ENCODE measurements at regions not wholly inside any gene's neighbourhood (a gene's known extent, or its start where the extent isn't known, plus 50 kb on each side); places are given as distances from the start of the nearest gene placed in this dataset.
"Not testable (repeated sequence)": the region's sequence is repeated elsewhere in the genome, so short reads cannot be mapped to it uniquely, and the experiment has no call there.

DNA sequence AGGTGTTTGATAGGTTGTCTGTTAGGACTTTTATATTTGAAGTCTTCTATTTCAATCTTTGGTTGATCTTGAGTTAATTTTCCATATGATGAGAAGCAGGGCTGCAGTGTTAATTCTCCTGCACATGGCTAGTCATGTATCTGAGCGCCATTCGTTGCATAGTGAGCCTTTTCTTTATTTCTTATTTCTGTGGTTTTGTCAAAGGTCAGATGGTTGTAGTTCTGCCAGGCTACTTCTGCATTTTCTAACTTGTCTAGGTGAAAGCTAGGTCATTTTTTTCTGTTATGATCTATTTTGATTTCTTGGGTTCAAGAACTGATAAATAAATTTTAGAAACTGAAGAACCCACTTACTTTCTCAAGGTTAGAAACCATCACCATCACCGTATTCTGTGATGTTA lies 56.7 kb downstream of the CCDC74A start:
- Histone ChIP-seq H3K36me3 (ENCODE audit: control insufficient read depth, low read depth, low read length) (no peaks in the 10 kb centered on the region), H3K27ac (ENCODE audit: low read length) (no peak overlapping the region), H3K9ac (ENCODE audit: low read length) (no peak overlapping the region), H3K27me3 (ENCODE audit: control insufficient read depth, insufficient read depth, low read length) (no peaks in the 10 kb centered on the region), H3K4me3 (ENCODE audit: low read length) (no peak overlapping the region), H3K9me3 (ENCODE audit: control insufficient read depth, low read depth, low read length) (no peaks in the 10 kb centered on the region), H3K4me1 (ENCODE audit: control insufficient read depth, low read depth, low read length) (peaks cover 5% of the 10 kb centered on the region)

DNA sequence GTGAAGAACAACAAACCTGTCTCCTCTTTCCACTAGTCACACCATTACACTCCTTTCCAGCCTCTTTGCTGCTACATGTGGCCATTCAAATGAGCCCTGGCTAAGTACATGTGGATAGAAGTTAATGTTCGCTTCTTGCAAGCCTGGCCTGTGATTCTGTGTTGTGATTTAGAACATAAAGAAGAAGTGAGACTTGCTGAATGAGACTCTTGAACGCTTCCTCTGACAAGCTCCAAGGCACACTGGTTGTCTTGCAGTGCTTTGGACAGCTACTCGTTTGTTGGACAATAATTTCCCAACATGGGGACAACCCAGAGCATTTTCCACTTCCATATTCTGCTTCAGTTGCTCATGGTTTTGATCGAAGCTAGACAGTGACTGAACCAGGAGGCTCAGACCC lies 57.3 kb downstream of the CCDC74A start:
- Histone ChIP-seq H3K9me3 (ENCODE audit: control insufficient read depth, low read depth, low read length) (no peaks in the 10 kb centered on the region), H3K36me3 (ENCODE audit: control insufficient read depth, low read depth, low read length) (no peaks in the 10 kb centered on the region), H3K4me3 (ENCODE audit: low read length) (no peak overlapping the region), H3K27ac (ENCODE audit: low read length) (no peak overlapping the region), H3K9ac (ENCODE audit: low read length) (no peak overlapping the region), H3K27me3 (ENCODE audit: control insufficient read depth, insufficient read depth, low read length) (no peaks in the 10 kb centered on the region), H3K4me1 (ENCODE audit: control insufficient read depth, low read depth, low read length) (peaks cover 5% of the 10 kb centered on the region)

DNA sequence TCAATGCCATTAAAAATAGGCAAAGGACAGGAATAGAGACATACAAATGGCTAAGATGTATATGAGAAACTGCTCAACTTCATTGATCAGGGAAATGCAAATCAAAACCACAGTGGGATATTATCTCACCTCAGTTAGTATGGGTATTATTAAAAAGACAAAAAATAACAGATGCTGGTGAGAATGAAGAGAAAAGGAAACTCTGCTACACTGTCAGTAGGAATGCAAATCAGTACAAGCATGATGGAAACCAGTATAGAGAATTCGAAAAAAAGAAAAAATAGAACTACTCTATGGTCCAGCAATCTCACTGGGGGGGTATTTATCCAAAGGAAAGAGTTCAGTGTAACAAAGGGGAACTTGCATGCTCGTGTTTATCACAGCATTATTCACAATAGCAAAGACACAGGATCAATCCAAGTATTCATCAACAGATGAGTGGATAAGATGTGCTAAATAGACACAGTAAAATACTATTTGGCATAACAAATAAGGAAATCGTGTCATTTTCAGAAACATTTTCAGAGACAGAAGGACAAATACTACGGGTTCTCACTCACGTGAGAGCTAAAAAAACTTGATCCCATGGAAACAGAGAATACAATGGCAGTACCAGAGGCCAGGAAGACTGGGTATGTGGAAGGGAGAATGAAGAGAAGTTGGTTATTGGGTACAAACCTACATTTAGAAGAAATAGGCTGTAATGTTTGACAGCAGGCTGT lies 60.6 kb downstream of the CCDC74A start:
- no peak overlapping the region for H3K4me3 ChIP-seq (ENCODE audit: low read length)
- no peaks in the 10 kb centered on the region for H3K27me3 ChIP-seq (ENCODE audit: control insufficient read depth, insufficient read depth, low read length)
- no peaks in the 10 kb centered on the region for H3K4me1 ChIP-seq (ENCODE audit: control insufficient read depth, low read depth, low read length)
- H3K36me3 ChIP-seq (ENCODE audit: control insufficient read depth, low read depth, low read length), result no peaks in the 10 kb centered on the region
- no peaks in the 10 kb centered on the region for H3K9me3 ChIP-seq (ENCODE audit: control insufficient read depth, low read depth, low read length)
- H3K9ac ChIP-seq (ENCODE audit: low read length), result no peak overlapping the region
- no peak overlapping the region for H3K27ac ChIP-seq (ENCODE audit: low read length)

DNA sequence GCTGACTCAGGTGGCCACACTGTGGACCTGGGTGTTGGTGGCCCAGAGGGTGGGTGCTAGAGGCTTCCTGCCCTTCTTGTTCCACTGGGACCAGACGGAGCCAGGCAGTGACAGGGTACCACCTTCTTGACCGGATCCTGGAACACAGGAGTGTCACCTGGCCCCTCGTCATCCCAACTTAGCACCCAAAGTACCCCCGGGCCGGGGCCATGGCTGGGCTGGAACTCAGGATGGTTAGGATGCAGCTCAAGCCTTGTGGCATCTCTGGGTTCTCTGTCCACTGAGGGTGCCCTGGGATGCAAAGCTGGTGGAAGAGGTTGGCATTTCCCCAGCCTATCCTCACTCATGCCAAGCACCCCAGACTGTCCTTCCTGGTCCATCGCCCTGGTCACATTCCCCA lies 61.4 kb downstream of the CCDC74A start:
- not testable (repeated sequence) for H3K27ac ChIP-seq (ENCODE audit: low read length); H3K27me3 ChIP-seq (ENCODE audit: control insufficient read depth, insufficient read depth, low read length)

DNA sequence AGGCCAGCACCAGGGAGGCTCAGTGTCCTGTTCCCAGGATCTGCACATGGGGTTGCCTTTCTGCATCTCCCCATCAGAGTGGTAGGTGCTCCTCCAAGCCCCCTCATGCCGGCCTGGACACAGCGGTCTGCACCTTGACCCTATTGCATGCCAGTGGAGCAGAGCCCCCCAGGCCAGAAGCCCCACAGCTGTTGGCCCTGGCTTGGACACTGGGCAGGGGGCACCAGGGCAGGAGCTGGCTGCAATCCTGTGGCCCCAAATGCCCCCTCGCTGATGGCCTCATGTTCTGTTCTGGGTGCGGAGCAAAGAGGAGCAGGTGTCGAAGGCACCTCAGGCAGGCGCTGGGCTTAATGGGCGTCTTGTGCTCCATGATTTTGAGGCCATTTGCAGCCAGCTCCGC lies 62.7 kb downstream of the CCDC74A start:
- Histone ChIP-seq H3K4me3 (ENCODE audit: low read length) (no peak overlapping the region), H3K27me3 (ENCODE audit: control insufficient read depth, insufficient read depth, low read length) (no peaks in the 10 kb centered on the region), H3K4me1 (ENCODE audit: control insufficient read depth, low read depth, low read length) (no peaks in the 10 kb centered on the region), H3K9me3 (ENCODE audit: control insufficient read depth, low read depth, low read length) (no peaks in the 10 kb centered on the region), H3K36me3 (ENCODE audit: control insufficient read depth, low read depth, low read length) (no peaks in the 10 kb centered on the region), H3K27ac (ENCODE audit: low read length) (no peak overlapping the region), H3K9ac (ENCODE audit: low read length) (no peak overlapping the region)

More for the DNA sequence above, 61.4 kb downstream of the CCDC74A start:
- not testable (repeated sequence) for H3K9me3 ChIP-seq (ENCODE audit: control insufficient read depth, low read depth, low read length); H3K4me3 ChIP-seq (ENCODE audit: low read length); H3K9ac ChIP-seq (ENCODE audit: low read length); H3K36me3 ChIP-seq (ENCODE audit: control insufficient read depth, low read depth, low read length); H3K4me1 ChIP-seq (ENCODE audit: control insufficient read depth, low read depth, low read length)

DNA sequence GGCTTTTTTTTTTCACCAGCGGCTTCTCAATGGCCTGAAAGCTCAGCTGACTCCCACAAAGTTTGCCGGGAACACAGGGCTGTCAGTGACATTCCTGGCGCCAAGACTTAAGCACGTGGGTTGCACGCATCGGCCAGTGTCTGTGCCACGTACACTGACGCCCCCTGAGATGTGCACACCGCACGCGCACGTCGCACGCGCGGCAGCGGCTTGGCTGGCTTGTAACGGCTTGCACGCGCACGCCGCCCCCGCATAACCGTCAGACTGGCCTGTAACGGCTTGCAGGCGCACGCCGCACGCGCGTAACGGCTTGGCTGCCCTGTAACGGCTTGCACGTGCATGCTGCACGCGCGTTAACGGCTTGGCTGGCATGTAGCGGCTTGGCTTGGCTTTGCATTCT lies 63.2 kb downstream of the CCDC74A start:
- Histone ChIP-seq H3K4me1 (ENCODE audit: control insufficient read depth, low read depth, low read length) (no peaks in the 10 kb centered on the region), H3K9me3 (ENCODE audit: control insufficient read depth, low read depth, low read length) (no peaks in the 10 kb centered on the region), H3K27me3 (ENCODE audit: control insufficient read depth, insufficient read depth, low read length) (no peaks in the 10 kb centered on the region), H3K27ac (ENCODE audit: low read length) (no peak overlapping the region), H3K9ac (ENCODE audit: low read length) (no peak overlapping the region), H3K4me3 (ENCODE audit: low read length) (no peak overlapping the region), H3K36me3 (ENCODE audit: control insufficient read depth, low read depth, low read length) (no peaks in the 10 kb centered on the region)

- not testable (repeated sequence) for H3K9ac ChIP-seq (ENCODE audit: low read length); H3K4me3 ChIP-seq (ENCODE audit: low read length); H3K27me3 ChIP-seq (ENCODE audit: control insufficient read depth, insufficient read depth, low read length)
Observed at GRCh38 chr2:131596561-131596960, 68.9 kb downstream of the CCDC74A start.

DNA sequence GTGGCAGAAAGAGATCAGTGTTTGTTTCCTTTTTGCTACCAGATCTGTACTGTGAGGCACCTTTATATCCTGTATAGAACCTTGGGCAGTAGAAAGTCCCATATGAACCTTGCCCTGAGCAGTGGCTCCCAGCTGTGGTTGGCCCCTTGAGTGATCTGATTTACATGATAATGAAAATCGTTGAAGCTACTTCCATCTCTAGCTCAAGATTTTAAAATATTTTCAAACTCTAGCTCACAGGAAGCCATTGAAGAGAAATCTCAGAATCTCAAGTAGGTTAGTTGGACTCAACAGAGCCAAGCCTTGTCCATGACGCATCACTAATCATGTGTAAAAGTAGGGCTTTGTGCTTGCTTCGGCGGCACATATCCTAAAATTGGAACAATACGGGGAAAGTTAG lies 74.8 kb downstream of the CCDC74A start:
- H3K27me3 ChIP-seq (ENCODE audit: control insufficient read depth, insufficient read depth, low read length); H3K36me3 ChIP-seq (ENCODE audit: control insufficient read depth, low read depth, low read length); H3K27ac ChIP-seq (ENCODE audit: low read length); H3K9me3 ChIP-seq (ENCODE audit: control insufficient read depth, low read depth, low read length); H3K4me1 ChIP-seq (ENCODE audit: control insufficient read depth, low read depth, low read length); H3K9ac ChIP-seq (ENCODE audit: low read length); H3K4me3 ChIP-seq (ENCODE audit: low read length): not testable (repeated sequence)

More at GRCh38 chr2:131596561-131596960, 68.9 kb downstream of the CCDC74A start:
- H3K9me3 ChIP-seq (ENCODE audit: control insufficient read depth, low read depth, low read length); H3K4me1 ChIP-seq (ENCODE audit: control insufficient read depth, low read depth, low read length); H3K36me3 ChIP-seq (ENCODE audit: control insufficient read depth, low read depth, low read length); H3K27ac ChIP-seq (ENCODE audit: low read length): not testable (repeated sequence)

- not testable (repeated sequence) for H3K4me1 ChIP-seq (ENCODE audit: control insufficient read depth, low read depth, low read length); H3K9ac ChIP-seq (ENCODE audit: low read length); H3K27me3 ChIP-seq (ENCODE audit: control insufficient read depth, insufficient read depth, low read length)
Observed at GRCh38 chr2:131604652-131605051, 77.0 kb downstream of the CCDC74A start.

DNA sequence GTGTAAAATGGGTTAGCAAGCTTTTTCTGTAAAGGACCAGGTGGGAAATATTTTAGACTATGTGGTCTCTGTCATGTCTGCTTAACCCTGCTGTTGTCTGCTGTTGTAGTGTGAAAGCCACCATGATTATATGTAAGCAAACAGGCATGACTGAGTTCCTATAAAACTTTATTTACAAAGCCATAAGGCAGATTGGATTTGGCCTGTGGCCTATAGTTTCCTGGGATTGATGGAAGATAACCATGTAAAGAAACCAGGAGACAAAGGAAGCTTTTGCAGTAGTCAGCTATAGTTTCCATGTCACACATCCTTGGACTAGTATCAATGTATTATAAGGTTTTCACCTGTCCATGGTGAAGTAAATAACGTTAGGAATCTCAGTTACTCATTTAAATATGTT lies 78.7 kb downstream of the CCDC74A start:
- not testable (repeated sequence) for H3K27ac ChIP-seq (ENCODE audit: low read length); H3K27me3 ChIP-seq (ENCODE audit: control insufficient read depth, insufficient read depth, low read length); H3K9ac ChIP-seq (ENCODE audit: low read length); H3K9me3 ChIP-seq (ENCODE audit: control insufficient read depth, low read depth, low read length); H3K4me1 ChIP-seq (ENCODE audit: control insufficient read depth, low read depth, low read length); H3K4me3 ChIP-seq (ENCODE audit: low read length); H3K36me3 ChIP-seq (ENCODE audit: control insufficient read depth, low read depth, low read length)

More at GRCh38 chr2:131604652-131605051, 77.0 kb downstream of the CCDC74A start:
- H3K9me3 ChIP-seq (ENCODE audit: control insufficient read depth, low read depth, low read length); H3K27ac ChIP-seq (ENCODE audit: low read length); H3K4me3 ChIP-seq (ENCODE audit: low read length); H3K36me3 ChIP-seq (ENCODE audit: control insufficient read depth, low read depth, low read length): not testable (repeated sequence)

DNA sequence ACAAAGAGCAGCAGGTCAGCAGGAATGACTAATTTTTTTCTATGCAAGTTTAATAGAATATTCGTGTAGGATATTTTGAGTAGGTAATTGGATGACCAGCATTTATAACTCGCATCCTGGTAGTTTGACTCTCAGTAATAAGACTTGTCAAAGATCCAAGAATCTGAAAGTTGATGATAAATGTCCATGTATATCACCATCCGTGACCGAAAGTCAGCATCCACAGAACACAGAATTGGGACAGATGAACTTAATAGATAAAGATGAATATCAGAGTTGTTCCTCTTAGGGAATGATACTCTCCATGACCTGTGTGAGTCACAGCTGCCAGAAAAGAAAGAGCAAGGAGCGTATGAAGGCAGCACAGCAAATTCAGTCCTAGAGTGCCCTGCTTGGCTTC lies 79.4 kb downstream of the CCDC74A start:
- H3K36me3 ChIP-seq (ENCODE audit: control insufficient read depth, low read depth, low read length); H3K9me3 ChIP-seq (ENCODE audit: control insufficient read depth, low read depth, low read length); H3K27ac ChIP-seq (ENCODE audit: low read length); H3K4me1 ChIP-seq (ENCODE audit: control insufficient read depth, low read depth, low read length); H3K27me3 ChIP-seq (ENCODE audit: control insufficient read depth, insufficient read depth, low read length); H3K4me3 ChIP-seq (ENCODE audit: low read length); H3K9ac ChIP-seq (ENCODE audit: low read length): not testable (repeated sequence)

DNA sequence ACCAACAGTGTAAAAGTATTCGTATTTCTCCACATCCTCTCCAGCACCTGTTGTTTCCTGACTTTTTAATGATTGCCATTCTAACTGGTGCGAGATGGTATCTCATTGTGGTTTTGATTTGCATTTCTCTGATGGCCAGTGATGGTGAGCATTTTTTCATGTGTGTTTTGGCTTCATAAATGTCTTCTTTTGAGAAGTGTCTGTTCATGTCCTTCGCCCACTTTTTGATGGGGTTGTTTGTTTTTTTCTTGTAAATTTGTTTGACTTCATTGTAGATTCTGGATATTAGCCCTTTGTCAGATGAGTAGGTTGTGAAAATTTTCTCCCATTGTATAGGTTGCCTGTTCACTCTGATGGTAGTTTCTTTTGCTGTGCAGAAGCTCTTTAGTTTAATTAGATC lies 86.9 kb downstream of the CCDC74A start:
- H3K9me3 ChIP-seq (ENCODE audit: control insufficient read depth, low read depth, low read length); H3K36me3 ChIP-seq (ENCODE audit: control insufficient read depth, low read depth, low read length); H3K27me3 ChIP-seq (ENCODE audit: control insufficient read depth, insufficient read depth, low read length); H3K4me1 ChIP-seq (ENCODE audit: control insufficient read depth, low read depth, low read length); H3K27ac ChIP-seq (ENCODE audit: low read length); H3K4me3 ChIP-seq (ENCODE audit: low read length); H3K9ac ChIP-seq (ENCODE audit: low read length): not testable (repeated sequence)

Measured in iPS-18a (cell line).